HEK293 (cell line): ENCODE measurements at regions not wholly inside any gene's neighbourhood (a gene's known extent, or its start where the extent isn't known, plus 50 kb on each side); places are given as distances from the start of the nearest gene placed in this dataset.

Experiments used
- CTCF ChIP-seq: fragments of 450-650 bp; formaldehyde crosslinking; IDR thresholded peaks from 2 replicates; pipeline ENCODE4 v1.5.1; 2016; ENCODE audit warnings: missing biosample characterization, missing genetic modification characterization
- MEIS1 ChIP-seq: sonication (generic); formaldehyde crosslinking; IDR thresholded peaks from 2 replicates; pipeline ENCODE4 v1.8.1; 2022; ENCODE audit warnings: missing genetic modification reagents, mild to moderate bottlenecking, borderline replicate concordance
- ZNF621 ChIP-seq: fragments of 450-650 bp; formaldehyde crosslinking; IDR thresholded peaks from 2 replicates; pipeline ENCODE4 v1.5.1; 2017; ENCODE audit warnings: missing biosample characterization, missing genetic modification characterization
- ZNF660 ChIP-seq: fragments of 450-650 bp; IDR thresholded peaks from 2 replicates; pipeline ENCODE4 v1.5.1; 2018; ENCODE audit warnings: missing biosample characterization, mild to moderate bottlenecking, missing genetic modification characterization

- TF ChIP-seq ZNF621 (tag by site-specific recombination) (no peak), ZNF660 (tag by site-specific recombination) (no peak), CTCF (tag by site-specific recombination) (no peak), MEIS1 (CRISPR knock-in tag) (no peak)
Observed at GRCh38 chr12:125999628-126000027, 934.4 kb downstream of the AACS start.
